A549 (cell line): ENCODE measurements at regions not wholly inside any gene's neighbourhood (a gene's known extent, or its start where the extent isn't known, plus 50 kb on each side); places are given as distances from the start of the nearest gene placed in this dataset.

ENCODE experiments used
- CBX8 ChIP-seq: fragments of 200-600 bp; sonication (generic); IDR thresholded peaks from 2 replicates; pipeline ENCODE4 v1.6.1; 2016
- JUNB ChIP-seq: fragments of >200 bp; sonication (Bioruptor Twin); formaldehyde crosslinking; IDR thresholded peaks from 2 replicates; pipeline ENCODE4 v1.6.1; 2016

DNA sequence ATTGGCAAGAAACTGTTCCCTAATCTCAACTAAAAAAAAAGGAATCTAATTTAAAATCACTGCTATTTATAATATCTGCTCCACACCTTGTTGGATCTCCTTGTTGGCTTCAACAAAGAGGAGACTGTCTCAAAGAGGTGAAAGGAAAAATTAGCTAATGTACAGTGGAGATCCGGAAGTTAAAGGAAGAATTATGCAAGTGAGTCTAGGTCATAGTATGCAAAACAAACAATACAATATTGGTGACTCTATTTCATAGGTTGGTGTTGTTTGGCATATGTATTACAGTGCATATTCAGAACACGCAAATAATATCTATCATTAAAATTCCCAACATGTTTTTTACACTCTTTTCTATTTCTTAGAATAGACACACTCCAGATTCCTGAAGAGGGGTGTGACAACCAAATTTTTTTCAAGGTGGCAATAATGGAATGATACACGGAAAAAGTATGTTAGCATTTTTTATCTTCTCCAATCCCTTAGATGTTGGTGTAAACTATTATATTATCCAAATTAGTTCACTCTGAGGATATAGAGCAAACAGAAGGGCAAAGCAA is 685.3 kb downstream of the KCNA4 start:
- TF ChIP-seq JUNB (no peak), CBX8 (no peak)
